HS-5 (cell line): ENCODE measurements at regions not wholly inside any gene's neighbourhood (a gene's known extent, or its start where the extent isn't known, plus 50 kb on each side); places are given as distances from the start of the nearest gene placed in this dataset.
A peak's percentile ranks its signal among the peaks of the same experiment; 100 is the strongest.

Experiments
- DNase-seq: peaks from one replicate; pipeline ENCODE4 v3.0.0-alpha.2; 2012; ENCODE audit warnings: low read depth

DNA sequence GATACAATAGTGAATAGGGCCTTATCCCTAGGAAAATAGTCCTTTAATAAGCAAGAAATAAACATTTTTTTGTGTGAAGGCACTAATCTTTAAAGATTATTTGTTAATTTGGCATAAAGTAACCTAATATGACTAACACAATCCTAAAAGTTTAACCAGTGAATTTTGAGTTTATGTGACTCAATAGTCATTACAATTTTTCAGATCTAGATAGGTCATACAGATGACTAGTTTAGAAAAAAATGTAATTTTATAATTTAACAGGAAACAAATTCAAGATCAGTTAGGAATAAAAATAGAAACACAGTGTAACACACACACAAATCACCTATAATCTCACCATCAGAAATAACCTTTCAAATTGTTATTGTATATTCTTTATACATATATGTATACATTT, 620.7 kb upstream of the ALCAM start:
- peak; percentile 19 for DNase-seq

DNA sequence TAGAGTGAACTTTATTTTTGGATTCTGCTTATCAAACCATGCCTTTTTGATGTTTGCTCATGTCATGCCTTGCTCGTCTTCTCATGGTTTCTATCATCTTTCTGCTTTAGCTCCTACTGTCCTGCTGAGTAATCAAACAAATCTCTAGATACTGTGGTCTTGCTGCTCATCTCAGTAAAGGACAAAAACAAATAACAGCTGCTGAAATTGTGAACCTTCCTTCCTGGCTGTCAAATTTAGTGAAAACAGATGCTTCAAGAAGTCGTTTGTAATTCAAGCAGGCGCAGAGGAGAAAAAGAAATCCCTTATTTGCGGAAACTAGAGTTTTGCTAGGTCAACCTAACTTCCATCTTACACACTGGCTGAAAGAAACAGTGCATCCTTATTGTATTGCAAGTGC, 616.1 kb upstream of the ALCAM start:
- DNase-seq = no peak

DNA sequence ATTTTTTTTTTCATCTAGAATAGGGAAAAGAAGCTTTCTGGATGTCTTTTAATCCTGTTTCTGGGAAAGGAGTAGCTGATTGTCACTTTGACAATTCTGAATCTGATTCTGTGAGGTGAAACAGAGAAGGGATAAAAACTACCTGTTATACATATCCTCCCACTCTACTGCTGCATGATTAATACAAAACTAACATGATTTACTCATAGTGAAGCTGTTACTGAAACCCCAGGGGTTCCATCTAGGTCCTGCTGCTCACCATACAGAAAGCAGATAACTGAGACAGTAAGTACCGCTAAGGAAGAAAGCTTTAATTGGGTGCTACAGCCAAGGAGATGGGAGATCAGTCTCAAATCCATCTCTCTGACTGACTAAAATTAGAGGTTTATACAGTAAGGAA, 610.9 kb upstream of the ALCAM start:
- DNase-seq = no peak

DNA sequence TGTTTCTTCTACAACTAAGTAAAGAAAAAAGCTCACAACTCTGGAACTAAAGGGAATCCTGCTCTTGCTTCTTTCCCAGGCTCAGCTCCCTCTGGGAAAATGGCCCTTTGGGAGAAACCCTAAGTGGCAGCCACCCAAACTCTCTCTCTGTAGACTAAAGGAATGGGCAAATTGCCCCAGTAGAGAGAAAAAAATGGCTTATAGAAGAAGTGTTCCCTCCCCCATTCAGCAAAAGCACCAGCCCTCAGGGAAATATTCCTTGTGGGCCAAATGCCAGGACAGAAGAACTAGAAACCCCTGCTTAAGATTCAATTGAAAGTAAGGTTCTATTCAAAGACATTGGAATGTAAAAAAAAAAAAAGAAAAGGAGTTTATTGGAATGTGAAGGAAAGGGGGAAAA, 603.7 kb upstream of the ALCAM start:
- DNase-seq = no peak

DNA sequence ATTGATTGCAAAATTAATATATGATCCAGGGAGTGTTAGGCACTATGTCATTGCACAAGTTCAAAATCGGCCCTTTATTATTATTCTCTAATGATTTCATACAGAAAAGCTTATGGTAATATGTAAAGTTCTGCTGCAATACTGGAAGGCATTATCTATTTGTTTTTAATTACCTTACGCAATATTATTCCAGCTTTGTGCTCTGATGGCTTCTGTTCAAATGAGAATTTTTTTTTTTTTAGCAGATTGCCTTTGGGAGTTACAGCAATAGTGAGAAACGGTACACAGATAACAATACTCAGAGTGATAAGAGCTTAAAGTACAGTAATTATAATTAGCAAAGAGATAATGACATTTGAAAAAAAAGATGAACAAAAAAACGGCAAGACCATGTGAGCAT, 602.2 kb upstream of the ALCAM start:
- DNase-seq = no peak

DNA sequence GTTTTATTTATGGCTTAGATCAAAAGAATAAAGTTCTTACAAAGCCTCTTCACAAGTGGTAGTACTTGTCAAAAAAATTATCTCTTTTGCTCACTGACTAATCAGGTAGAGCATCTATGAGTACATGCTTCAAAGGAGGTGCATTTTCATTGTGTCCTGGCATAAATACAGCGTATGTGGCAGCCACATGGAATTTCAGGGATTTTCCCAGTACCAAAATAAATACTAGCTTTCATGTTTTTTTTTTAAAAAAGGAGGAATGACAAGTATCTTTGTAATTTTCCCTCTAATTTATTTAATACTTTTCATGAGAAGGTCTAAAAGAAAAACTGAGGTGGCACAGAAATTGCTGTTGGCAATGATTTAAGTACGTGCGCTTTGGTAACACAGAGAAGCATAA, 597.8 kb upstream of the ALCAM start:
- no peak for DNase-seq

DNA sequence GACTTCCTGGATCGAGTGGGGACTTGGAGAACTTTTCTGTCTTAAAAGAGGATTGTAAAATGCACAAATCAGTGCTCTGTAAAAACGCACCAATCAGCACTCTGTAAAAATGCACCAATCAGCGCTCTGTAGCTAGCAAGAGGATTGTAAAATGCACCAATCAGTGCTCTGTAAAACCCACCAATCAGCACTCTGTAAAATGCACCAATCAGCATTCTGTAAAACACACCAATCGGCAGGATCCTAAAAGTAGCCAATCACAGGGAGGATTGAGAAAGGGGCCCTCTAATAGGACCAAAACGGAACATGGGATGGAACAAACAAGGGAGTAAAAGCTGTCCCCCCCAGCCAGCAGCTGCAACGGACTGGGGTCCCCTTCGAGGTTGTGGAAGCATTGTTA, 587.4 kb upstream of the ALCAM start:
- no peak for DNase-seq

DNA sequence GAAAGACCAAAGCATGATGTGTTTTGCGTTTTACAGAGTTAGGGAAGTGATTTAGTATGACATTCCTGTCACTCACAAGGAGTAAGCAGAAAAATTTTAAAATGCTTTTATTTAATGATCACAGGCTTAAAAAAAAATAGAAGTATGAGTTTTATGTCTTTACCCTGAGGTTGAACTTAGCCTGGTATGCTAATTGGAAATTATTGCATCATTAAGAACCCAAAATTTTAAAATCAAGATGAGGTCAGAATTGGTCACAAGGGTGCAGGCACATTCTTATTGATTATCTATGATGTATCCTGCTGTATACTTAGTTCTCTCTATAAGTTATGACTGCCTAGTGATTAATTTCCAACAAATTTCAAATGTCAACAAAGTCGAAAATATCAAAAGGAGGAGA, 585.6 kb upstream of the ALCAM start:
- DNase-seq = no peak

DNA sequence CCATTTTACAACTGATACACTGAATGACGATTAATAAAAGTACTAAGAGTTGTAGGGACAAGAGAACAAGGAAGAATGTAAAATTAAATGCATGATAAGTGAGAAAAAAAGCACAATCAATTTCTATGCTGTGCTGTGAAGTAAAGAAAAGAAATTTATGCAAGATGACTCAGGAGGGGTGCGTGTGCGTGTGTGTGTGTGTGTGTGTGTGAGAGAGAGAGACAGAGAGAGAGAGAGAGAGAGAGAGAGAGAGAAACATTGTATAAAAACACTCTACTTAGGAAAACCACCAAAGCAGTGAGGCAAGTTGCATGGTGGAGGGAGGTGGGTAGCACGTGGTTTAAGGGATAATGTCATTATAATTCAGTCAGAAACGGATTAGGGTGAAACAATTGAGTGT, 580.8 kb upstream of the ALCAM start:
- no peak for DNase-seq

DNA sequence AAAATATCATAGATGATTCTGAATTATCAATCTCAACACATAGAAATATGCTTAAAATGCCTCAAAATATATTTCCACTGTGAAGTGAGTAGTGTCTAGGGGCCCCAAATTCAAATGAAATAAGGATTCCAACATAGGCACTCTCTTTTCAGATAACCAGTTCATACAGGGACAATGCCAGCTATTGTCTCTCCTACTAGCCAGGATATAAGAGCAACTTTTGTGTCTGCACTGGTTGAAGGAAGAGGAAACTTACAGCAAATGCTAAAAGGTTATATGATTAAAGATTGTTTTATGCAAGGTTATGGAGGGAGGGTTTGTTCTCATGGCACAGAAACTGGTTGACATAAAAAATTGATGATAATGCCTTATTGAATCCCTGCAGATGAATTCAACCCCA, 579.4 kb upstream of the ALCAM start:
- DNase-seq = no peak

DNA sequence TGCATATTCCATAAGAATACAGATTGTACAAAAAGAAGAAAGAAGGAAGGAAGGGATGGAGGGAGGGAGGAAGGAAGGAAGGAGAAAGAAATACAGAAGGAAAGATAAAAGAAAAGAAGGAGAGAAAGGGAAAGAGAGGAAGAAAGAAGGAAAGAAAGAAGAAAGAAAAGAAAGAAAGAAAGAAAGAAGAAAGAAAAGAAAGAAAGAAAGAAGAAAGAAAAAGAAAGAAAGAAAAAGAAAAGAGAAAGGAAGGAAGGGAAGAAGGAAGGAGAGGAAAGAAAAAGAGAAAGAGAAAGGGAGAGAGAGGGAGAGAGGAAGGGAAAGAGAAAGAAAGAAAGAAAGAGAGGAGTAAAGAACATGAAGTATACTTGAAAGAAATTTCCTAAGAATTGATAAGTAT, 577.9 kb upstream of the ALCAM start:
- no peak for DNase-seq

DNA sequence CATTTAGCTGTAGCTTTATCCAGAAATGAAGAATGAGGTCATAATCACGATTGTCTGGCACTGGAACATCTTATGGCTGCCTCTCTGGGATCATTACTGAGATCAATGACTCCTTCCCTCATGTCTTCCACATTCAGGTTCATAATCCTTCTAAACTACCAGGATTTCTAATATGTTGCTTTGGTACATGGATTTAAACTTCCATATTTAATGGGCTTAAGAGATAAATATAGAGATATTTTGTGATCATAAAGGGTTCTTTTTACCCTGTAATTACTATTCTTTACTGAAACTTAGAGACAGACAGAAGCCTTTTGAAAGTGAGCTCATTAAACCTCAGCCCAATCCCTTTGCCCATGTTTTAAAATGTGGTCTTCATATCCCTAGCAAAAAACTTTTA, 575.4 kb upstream of the ALCAM start:
- DNase-seq = no peak

DNA sequence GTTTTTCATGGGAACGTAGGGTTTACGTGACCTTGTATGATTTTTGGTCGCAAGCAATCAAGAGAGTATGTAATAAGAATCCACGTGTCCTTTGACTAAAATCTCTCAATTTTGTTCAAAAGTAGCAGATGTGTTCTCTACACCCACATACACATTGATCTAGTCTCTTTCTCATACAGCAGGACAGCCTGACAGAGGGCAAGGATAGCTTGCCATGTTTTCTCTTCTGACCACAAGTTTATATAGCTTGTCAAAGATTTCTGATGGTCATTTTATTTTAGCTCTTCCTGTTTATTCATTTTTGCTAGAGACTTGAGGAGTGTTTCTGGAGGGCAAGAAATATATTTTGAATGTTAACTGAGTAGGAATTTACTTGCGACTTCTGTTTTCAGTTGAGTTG, 570.2 kb upstream of the ALCAM start:
- DNase-seq = no peak

DNA sequence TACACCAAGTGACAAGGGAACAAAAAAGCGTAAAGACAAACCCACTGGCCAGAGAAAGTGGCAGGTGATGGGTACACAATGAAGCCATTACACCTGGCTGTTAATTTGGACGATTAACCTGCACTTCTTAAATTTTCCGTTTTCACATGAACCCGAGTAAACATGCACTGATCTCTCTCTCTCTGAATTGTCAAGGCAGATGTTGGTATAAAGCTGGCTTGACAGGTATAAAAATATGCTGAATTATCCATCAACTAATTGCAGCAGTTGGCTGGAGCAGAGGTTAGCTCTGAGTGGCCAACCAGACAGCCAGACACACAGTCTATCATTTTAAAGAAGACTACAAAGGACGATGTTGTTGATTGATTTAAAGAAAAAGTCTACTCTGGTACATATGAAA, 561.7 kb upstream of the ALCAM start:
- DNase-seq = no peak

DNA sequence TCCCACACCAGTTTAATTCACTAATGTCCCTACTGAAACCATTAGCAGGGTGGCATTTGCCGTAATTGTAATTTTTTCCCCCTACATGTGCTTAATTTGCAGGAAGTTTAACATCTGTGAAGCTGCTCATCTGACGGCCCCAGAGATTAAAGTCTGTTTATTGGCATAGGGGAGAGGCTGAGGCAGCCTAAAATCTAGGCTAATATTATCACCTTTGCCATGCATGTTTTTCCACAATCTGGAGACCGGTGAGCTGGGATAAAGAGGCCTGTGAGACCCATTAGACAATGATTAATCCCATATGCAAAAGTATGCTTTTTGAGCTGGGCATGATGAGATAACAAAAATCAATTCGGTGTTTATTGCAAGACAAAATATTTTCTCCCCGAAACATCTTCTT, 561.2 kb upstream of the ALCAM start:
- DNase-seq = no peak

DNA sequence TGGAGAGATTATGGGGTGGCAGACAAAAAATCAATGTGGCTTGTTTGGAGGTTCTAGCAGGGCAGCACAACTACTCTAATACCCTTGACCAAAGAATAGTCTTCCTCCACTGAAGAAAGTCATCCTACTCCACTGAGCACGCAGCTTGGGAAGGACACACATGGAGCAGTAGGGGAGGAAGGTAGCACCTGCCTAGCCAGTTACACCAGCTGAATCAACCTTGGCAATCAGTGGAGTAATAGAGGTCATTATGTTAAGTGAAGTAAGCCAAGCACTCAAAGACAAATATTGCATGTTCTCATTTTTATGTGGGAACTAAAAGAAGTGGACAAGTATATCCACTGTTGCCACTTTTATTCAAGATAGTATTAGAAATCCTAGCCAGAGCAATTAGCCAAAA, 555.8 kb upstream of the ALCAM start:
- DNase-seq = no peak

DNA sequence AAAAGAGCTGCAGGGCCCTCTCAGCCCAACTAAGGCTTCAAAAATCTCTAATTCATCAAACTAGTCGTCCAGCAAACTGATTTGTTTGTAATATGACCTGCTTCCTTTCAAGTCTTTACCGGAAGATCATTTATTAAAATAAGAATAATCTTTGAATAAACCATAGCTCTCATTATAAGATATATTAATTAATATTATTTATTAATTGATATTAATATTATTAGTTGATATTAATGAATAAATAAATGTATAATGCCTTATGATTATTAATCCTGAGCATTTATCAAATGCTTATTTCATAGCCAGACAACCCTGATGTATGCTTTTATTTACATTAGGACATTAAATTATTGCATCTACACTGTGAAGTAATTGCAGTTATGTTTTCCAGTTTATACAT, 550.7 kb upstream of the ALCAM start:
- DNase-seq = no peak

DNA sequence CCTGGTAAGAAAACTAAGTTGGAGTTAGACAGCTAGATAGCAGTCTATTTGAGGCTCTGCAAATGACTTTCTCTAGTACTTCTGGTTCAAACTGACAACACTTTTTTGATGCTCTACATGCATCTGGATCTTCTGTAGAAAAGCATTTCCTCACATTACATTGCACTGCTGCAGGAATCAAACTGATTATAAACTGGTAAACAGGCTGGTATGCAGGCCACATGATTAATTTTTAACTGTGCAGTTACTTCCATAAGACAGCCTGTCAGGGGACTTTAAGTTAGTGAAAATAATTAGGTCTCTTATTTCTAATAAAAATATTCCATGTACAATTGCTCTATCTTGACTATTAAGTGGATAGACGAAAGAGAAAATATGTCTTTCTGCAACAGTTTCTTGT, 550.0 kb upstream of the ALCAM start:
- no peak for DNase-seq

DNA sequence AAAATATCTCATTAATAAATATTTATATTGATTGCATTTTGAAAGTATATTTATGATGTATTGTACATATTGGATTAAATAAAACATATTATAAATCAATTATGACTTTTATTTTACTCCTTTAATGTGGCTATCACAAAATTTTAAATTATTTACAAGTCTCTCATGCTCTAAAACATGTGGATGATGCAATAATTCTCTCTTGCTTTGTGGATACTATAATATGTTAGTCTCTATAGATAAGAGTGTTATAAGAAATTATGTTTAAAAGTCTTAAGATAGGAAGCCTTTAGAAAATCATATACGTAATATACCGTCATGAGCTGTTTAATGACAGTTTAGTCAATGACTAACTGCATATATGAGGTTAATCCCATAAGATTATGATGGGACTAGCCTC, 547.4 kb upstream of the ALCAM start:
- DNase-seq = no peak

DNA sequence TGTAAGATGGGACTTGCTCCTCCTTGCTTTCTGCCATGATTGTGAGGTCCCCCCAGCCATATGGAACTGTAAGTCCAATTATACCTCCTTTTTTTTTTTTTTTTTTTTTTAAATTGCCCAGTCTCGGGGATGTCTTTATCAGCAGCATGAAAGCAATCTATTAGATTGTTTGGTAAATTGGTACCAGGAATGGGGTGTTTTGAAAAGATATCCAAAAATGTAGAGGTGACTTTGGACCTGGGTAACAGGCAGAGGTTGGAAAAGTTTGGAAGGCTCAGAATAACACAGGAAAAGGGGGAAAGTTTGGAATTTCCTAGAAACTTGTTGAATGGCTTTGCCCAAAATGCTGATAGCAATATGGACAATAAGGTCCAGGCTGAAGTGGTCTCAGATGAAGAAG, 545.8 kb upstream of the ALCAM start:
- no peak for DNase-seq

DNA sequence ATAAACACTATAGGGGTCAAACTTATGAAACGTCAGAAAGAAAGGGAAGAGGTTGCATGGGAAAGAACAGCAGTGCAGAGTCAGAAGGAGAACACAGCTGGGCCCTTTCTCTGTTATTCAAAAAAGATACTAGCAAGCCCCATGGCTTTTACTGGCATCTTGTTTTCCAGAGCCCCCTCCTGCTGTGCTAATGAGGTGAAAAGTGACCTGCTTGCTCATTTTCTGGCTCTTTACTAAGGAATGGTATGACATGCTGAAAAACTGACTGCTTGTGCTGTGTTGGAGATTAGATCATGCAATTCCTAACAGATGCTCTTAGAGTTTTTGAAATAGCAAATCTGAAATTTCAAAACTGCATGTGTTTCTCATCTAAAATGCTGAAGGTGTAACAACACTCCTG, 541.6 kb upstream of the ALCAM start:
- DNase-seq = no peak

DNA sequence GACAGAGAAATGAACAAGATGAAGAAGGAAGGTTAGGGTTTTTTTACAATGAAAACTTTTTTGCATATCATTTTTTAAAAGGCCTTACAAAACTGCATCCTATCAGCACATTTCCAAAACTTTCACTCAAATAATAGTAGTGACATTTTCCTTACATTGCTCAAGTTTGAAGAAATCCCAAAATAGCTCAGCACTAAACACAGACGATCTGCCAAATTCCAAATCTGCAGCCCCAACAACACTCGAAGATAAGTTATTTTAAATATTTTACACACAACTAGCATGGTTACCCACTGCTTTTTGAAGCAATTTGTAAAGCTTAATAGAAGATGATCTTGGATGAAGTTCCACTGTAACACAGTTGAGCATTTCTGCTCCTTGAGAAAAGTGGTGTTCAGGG, 535.6 kb upstream of the ALCAM start:
- no peak for DNase-seq

DNA sequence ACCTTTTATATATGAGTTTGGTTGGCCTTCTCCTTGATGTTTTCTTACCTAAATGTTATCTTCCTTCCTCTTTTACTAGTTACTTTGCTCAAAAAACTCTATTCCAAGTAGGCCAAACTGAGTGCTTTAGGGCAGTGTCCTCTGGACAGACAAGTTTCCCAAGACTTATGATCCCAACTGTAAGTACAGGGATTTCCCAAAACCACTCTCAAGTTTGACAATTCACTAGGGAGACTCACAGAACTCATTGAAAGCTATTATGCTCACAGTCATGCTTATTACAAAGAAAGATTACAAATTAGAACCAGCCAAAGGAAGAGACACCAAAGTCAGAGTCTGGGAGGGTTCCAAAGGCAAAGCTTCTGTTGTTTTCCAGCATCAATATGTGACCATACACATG, 534.2 kb upstream of the ALCAM start:
- no peak for DNase-seq

DNA sequence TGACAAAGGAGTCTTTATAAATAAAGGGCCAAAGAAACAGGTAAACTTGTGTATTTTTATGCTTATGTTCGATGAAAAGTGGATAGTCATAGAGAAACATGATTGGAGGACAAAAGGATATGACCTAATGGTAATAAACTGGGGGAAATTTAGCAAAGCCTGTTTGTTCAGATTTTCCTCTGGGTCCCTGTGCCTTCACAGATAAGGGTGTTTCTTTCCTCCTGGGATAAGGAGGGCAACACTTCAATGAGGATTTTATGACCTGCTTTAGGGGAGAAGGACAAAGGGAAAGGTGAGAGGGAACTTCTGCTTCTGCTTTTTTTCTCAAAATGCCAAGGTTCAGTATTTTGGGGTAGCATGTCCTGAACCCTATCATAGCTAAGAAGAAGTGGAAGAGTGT, 531.3 kb upstream of the ALCAM start:
- no peak for DNase-seq

DNA sequence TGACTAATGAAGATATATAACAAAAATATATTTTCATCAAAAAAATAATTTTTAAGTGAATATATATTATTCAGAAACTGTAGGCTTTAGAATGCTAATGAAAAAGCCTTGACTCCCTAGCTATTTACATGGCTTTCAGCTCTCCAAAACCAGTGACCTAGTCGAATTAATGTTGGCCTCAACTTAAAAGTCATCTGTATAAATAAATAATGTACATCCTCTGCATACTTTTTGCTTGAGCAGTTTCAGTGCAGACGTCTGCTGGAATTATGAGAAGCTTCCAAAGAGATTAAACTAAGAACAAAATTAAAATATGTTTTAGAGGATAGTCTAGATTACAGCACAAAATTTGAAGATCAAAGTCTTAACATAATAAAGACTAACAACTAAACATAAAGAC, 520.4 kb upstream of the ALCAM start:
- DNase-seq = no peak

DNA sequence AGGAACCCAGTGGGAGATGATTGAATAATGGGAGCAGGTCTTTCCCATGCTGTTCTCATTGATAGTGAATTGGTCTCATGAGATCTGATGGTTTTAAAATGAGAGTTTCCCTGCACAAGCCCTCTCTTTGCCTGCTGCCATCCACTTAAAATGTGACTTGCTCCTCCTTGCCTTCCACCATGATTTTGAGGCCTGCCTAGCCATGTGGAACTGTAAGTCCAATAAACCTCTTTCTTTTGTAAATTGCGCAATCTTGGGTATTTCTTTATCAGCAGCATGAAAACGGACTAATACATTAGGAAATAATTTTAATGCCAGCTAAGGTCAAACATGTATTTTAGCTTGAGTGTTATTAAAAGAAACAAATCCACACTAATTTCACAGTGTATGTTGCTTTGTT, 517.6 kb upstream of the ALCAM start:
- no peak for DNase-seq
